ENCODE measurements at regions not wholly inside any gene's neighbourhood (a gene's known extent, or its start where the extent isn't known, plus 50 kb on each side); places are given as distances from the start of the nearest gene placed in this dataset.

DNA sequence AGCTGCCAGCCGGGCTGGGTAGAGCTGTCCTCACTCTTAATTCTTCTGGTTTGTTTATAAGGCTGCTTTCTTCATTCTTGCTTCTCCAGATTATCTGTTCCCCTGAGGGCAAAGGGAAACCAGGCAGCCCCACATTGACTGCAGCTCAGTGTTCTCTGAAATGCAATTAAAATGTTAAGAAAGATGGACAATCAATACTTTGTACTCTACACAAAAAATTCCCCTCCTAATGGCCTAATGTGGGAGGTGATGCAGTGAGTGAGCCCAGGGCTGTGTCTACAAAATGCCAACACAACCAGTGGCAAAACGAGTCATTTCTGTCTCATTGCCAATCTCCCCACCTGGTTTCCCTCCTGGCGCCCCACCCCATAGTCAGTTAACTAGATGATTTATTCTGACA, 541.7 kb upstream of the RAB6C start:
- DNase-seq (ENCODE audit: low spot score) = no peak

DNA sequence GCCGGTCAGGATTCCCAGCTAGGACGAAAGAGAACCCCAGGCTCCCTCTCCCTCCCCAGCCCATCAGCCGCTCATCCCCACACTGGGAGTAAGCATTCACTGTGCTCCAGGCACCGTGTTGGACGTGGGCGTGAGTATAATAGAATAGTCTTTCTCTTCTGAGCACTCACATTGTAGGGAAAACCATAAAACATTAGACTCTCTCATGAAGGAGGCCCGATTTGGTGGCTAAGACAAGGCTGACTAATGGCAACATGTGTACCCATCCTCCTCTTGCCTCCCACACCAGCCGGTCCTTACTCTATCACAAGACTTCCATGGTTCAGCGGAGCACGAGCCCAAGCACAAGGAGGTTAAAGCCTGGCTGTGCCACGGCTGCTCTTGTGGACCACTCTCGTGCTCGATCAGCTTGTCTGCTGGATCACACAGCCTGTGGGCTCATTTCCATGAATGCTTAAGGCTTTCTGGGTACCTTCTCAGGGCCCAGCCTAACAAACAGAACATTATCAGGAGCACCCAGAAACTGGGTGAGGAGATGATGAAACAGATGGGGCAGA, 540.9 kb upstream of the RAB6C start:
- DNase-seq (ENCODE audit: low spot score) = no peak

DNA sequence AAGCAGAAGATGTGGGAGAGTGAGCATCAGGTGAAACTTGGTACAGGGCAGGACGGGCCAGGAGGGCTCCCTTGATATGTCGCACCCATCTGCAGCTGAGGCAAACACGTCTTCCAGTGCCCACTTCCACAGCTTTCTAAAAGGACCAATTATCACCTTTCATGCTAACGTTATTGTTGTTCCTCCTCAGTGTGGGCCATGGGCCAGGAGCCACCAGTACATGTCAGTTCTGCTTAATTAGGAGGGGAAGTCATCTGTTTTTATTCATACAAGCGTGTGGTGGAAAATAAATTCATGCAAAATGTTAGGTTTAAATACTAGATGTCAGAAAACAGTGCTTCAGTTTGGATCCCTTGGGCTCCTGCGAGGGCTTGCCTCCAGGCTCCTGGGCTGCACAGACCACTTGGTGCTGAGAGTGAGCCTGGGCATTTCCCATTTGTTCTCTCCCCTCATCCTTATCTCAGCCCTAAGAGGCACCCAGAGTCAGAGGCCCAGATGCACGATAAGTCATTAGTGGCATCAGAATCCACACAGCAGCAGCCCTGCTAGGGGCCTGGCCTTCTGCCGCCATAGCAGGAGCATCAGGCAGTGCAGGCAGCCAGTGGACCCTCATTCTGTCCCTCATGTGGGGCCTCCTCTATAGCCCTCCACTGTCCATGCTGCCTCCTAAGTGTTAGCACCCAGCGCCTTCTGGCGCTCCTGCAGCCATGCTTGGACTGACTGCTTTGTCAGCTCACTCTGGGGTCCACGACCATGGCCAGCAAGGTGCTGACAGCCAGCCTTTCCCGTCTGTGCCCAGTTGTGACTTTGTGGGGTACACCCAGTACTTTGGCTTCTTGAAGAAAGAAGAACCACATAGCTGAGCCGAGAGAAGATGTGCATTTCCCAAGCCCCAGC, 539.8 kb upstream of the RAB6C start:
- no peak for DNase-seq (ENCODE audit: low spot score)

DNA sequence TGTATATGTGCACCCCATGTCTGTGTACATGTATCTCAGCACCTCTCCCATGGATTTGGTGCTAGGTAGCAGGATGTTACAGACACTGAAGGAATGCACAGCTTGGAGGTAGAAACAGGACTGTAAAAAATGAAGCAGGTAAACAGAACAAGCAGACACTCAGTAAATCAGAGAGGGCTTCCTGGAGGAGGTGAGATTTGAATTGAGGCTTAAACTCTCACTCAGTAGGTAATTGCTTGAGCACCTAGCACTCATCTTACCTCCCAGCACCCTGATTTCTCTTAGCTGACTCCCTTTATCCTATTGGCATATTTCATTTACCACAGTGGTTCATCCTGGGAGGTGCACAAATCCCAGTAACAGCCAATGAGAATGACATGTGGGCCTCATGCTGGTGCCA, 537.9 kb upstream of the RAB6C start:
- DNase-seq (ENCODE audit: low spot score) = no peak

DNA sequence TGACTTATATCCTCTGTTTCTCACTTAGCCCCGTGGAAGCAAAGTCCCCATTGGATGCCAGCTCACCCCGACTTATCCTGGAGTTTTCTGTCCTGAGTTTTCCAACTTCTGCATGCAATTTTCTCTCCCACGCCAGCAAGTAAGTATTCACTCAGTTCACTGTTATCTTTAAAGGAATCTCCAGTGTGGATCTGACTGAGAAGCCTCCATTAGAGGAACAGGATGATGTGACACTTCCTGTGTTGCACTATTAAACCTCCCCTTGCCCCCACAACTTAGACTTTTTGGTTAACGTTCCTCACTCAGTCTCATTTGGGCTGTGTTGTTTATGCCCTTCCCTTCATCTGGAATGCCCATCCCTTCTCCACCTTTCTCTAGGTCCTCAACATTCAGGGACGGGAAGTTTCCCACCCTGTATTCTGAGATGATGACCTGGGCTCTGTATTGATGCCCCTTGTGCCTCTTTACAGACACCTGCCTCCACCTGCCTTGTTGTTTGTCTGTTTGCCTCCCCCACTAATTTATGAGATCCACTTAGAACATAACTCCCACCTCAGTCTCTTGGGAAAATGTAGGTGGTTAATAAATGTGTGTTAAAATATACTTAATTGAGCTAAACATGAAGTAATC, 536.1 kb upstream of the RAB6C start:
- no peak for DNase-seq (ENCODE audit: low spot score)

DNA sequence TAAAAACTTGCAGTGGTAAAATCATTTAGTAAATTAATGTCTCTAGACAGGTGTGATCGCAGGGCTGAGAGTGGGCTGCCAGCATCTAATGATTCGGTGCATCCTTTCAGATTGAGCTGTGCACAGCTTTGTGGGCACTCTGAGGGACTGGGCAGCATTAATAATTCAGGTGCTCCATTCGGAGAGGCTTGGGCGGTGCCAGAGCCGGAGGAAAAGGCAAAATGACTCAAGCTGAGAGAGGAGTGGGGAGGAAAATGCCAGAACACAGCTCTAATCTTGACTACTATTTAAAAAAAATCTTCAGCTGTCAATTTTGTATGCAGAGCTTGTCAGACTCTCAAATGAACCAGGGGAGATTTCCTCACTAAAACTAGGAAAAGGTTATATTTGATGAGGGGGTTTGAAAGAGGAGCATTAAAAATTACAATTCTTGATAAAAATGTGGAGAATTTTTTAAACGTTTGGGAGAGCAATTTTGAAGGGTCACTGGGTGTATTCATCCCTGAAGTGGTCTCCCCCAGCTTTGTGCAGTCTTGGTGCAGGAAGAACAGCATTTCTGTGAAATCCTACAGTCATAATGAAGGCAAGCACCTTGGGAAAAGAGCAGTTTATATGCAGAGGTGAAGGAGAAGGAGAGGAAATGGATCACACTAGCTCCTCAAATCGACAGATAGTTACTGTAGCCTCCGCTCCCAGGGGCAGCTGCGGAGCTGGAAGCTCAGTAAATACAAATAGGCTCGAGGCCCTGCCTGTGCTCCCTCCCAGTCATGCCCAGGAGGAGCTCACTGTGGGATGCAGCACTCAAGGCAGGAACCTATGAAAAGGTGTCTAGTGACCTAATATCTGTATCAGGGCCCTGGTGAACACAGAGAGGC, 535.4 kb upstream of the RAB6C start:
- no peak for DNase-seq (ENCODE audit: low spot score)

DNA sequence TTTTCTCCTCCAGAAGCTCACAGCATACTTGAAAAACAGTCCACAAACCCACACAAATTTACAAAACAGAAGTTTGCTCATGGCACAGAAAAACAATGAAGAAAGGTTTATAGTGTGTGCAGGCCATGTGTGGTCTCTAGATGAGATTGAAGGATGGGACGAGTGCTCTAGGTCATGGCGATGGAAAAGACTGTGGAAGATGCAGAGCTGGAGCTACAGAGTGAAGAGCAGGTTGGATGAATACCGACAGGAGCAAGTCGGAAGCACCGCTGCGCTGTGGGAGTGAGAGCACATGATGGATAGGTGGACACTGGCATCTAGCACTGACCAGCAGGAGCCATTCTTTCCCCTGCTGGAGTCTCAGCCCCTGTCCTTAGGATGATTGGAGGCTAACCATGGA, 534.7 kb upstream of the RAB6C start:
- DNase-seq (ENCODE audit: low spot score) = no peak

DNA sequence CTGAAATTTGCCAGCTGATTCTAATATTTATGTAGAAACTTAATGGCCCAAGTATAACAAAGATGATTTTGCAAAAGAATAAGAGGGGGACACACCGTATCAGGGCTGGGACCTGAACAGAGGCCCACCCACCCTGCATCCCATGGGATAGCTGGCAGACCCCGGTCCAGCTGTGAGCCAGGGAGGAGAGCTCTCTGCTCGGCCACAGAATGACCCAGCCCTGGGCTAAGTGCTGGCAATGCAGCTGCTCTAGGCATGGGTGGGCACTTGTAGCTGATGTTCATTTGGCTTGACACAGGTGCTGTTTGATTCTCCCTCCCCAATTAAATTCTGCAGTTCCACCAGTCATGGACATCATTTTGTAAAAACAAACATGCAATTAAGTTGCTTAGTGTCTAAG, 522.8 kb upstream of the RAB6C start:
- DNase-seq (ENCODE audit: low spot score) = no peak

DNA sequence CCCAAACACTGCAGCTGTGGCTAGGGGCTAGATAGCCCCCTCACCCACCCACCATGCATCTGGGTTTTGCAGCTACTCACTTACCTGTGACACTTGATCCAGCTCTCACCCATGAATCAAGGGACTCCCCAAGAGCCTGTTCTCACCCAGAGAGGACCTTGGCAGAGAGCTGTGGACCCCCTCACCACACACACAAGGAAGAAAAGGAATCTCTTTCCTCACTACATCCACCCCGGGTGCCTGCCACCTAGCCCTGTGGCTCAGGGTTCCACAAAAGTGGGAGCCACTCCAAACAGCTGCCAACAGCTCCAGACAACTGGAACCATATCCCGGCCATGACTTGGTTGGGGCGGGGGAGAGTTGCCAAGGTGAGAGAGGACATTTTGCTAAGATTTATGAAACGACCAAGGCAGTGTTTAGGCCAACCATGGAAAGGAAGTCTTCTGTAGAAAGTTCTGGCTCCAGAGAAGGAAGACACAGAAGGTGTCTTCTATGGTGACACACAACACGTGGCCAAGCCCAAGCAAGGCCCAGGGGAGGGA, 522.1 kb upstream of the RAB6C start:
- no peak for DNase-seq (ENCODE audit: low spot score)

DNA sequence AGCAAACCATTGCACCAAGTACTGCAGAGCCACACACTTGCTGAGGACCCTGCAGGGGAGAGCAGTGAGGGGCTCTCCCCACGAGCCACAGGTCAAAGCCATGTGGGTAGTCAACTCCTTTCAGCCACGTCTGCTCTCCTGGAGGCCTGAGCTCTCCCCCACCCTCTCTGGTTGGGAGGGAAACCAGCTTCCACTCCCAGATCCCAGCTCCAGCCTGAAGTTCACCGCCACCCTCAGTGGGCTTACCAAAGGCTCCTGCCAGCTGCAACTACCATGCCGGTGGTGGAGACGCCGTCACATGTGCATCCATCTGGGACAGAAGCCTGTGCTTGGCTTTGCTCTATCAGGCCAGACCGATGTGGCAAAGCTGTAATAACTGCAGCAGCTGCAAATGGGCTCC, 521.5 kb upstream of the RAB6C start:
- no peak for DNase-seq (ENCODE audit: low spot score)

DNA sequence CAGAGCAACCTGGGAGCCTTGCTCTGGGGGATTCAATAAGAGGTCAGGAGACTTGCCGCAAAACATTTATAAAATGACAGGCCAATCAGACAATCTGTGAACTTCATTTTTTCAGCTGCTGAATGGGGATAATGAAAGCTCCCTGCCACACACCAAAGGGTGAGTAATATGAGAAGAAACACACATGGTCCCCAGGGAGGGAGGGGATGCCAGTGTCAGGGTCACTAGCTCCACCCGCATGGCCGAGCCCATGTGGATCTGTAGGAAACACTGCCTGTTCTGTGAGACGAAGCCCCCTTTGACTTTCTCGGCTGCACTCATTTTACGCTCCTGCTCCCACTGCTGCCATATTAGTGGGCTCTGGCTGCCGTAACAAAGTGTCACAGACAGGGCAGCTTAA, 521.0 kb upstream of the RAB6C start:
- no peak for DNase-seq (ENCODE audit: low spot score)

DNA sequence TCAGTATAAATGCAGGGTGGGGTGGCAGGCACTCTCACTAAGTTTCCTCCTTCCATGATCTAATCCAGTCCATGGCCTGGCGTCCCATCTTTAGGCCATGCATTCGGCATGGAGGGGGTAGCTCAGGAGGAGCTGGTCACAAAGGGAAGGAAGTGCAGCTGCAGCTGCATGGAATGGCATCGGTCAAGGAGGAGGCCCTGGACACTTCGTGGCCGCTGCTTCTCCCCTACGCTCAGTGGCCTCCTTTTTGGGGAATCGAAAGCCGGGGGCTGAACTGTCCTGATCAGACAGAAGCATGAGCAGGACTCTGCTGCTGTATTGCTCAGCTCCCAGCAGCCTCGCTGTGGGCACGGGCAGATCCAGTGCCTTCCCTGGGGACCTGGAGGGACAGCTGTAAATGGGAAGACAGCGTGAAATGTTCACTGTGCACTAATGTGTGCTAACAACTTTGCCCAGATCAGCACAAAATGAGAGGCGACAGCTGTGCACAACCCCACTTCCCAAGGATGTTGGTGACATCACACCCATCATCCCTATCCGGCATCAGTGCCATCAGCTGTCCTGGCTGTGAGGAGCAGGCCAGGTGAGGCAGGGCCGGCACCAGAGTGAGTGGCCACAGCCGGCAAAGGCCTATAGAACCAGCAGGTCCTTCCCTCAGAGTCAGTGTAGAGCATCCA, 520.1 kb upstream of the RAB6C start:
- no peak for DNase-seq (ENCODE audit: low spot score)

DNA sequence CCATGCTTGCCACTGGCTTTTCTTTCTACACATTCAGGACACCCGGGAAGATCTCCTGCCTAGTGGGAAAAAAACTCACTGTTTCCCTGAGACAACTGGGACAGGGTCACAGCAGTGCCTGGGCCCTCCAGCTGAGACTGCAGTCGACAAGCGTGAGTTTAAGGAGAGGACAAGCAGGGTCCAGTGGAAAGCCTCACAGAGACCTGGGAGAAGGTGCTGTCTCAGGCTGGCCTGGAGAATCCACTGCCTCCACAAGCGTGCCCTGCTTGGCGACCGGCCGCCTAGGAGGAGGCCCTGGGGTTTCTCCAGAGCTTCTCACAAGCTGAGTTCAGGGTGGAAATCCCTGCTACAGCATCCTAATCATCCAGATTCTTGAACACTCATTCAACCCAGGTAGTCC, 519.6 kb upstream of the RAB6C start:
- DNase-seq (ENCODE audit: low spot score) = no peak

DNA sequence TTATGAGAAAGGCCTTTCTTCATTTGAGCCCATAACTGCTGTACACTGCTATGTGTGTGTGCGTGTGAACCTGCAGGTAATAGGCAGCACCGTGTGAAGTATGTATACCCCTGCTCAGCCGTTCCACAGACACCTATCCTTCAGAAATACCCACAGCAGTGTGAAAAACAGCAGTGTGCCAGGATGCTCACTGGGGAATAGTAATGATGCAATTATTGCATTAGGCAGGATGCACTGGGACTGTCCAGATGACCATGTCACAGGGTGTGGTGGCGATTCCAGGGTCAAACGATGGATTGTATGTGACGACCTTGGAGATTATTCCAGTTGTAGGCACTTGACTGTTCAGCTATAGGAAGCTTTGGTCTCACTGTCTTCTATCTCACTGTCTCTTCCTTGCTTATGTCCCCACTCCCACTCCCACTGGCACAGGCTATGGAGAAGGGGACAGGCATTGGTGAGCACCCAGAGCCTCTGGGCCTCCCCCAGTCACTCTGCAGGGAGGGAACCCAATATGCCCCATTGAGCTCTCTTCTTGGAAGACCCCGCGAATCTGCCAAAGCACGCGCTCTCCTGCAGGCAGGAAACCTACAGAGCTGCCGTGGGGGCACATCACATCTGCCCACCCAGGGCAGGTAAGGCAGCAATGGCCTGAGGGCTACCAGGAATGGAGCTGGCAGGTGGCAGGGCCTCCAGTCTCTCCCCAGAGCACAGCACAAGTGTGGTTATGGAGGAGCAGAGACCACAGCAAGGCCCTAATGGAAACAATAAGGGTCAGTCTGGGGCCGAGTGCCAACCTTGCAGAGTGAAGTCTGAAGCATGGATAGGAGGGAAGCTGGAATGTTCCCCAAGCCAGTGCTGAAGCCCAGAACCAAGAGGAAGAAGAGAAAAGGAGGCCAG, 518.9 kb upstream of the RAB6C start:
- no peak for DNase-seq (ENCODE audit: low spot score)

DNA sequence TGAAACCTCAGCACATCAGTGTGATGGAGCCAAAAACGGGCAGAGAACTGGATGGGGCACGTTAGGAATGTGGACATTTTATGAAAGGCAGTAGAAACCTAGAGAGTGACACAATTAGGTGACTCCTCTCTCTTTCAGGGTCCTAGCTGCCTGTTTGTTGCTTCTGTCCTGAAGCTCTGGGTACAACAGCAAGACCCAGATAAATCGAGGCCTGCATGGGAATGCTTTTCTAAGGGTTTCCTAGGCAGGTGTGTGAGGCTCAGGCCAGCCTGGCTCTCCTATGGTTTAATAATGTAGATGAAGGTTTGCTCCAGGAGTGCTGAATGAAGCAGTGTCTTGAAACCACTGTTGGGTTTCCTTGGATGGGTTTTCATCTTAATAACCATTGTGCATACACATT, 517.1 kb upstream of the RAB6C start:
- DNase-seq (ENCODE audit: low spot score) = no peak

DNA sequence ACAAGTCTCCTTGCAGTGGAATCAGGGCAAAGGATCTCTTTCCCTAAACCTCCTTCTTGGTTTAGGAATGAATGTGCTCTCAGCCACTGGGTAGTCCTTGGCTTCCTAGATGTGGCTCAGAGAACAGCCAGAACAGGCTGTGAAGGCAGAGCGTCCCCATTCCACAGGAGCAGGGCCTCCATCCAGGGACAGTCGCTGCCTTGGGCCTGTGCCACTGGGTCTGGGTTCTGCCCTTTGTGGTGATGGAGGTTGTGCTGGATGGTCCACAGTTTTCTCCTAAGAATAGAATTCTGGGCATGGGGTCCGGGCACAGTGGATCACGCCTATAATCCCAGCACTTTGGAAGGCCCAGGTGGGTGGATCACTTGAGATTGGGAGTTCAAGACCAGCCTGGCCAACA, 516.5 kb upstream of the RAB6C start:
- no peak for DNase-seq (ENCODE audit: low spot score)

DNA sequence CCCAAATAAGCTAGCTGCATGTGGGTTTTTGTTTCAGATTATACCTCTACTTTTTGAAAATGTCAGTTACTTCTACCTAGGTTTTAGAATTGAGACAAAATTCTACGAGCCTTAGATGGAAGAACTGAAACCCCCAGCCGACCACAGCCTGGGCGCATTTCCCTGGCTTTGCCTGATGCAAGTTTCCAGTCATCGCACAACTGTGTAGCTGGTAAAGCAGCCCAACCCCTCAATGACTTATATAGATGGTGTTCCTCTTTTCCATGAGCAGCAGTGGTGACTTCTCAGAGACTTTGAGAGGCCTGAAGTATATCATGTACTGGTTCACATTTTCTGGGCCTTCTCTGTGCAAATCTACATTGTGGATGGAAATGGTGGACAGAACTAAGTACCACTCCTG, 515.4 kb upstream of the RAB6C start:
- no peak for DNase-seq (ENCODE audit: low spot score)

DNA sequence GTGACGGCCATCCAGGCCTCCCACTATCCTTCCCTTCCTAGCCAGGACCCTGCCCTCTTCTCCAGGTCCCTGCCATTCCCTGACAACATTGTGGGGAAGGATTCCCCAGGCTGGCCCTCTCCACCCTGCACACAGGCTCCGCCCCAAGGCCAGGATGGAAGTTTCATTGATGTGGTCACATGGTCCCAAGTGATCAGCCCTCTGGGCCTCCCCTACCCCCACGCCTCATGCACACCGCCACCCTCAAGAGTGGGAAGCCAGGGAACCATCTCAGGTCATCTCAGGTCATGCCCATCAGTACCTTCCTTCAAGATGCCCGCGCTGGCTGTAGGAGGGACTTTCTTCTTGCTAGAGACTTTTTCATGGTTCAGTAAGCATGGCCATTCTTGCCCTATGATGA, 514.8 kb upstream of the RAB6C start:
- DNase-seq (ENCODE audit: low spot score) = no peak

DNA sequence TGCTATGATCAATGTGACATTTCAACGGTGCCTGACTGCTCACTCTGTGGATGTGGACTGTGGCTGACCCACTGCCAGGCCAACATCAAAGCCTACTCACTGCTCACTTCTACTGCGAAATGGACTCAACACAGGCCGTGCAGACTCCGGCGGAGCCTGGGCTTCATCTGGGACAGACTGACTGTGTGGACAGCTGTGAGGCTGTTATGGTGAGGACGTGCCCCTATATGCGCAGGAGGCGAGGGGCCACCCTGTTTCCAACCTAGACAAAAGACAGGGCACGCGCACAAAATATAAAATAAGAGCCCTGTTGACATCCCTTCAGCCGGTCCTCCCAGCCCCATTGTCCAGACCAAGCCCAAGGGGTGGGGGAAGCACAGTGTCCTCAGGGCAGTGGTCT, 514.4 kb upstream of the RAB6C start:
- no peak for DNase-seq (ENCODE audit: low spot score)

DNA sequence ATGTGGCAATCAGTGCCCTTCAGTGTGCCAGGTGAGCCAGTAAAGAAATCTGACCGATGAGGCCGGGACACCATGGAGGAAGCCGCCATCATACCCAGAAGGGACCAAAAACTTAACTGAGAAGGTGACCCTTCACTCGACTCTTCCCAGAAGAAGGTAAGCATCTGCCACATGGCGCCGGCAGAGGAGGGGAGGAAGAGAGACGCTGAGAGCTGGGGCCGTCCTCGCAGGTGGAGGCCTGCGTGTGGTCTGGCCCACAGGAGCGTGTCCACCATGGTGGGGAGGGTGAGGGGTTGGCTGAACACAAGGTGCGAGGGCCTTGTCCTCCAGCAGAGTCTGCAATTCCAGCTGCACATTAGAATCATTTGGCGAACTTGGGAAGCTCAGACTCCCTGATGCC, 513.1 kb upstream of the RAB6C start:
- no peak for DNase-seq (ENCODE audit: low spot score)
